ENCODE measurements at regions not wholly inside any gene's neighbourhood (a gene's known extent, or its start where the extent isn't known, plus 50 kb on each side); places are given as distances from the start of the nearest gene placed in this dataset.

DNA sequence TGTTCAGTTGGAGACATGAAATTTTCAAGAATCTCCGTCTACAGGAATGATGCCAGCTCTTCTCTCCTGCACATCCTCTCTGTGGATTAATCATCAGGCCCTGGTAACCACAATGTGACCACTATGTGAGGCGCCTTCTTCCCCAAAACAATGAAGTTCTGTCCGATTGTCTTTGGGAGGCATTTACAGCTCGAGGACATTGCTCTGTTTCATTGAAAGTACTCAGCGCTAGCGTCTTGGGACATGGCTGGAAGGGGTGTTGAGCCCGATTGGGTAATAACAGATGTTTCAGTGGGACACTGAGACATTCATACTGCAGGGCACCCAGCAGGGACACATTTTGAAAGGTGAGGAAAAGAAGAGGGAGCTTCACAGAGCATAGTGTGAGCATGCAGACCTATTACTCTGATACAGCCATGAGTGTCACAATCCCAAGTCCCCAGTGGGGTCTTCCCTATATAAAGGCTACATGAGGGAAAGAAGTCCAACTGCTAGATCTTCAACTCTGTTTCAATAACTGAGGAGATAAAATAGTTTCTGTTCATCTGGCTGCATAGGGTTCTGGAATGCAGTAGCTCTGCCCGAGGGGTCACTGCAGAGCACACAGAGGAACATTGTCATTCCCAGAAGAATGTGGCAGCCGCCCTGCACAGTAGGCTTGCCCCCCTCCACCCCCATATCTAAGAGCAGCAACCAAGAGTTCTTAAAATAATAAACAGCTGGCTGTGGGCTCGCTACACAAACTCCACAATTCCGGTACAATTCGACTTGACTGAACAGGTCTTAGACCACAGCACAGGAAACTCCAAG lies 237.3 kb downstream of the OSR1 start:
- DNase-seq (ENCODE audit: low spot score), result no peak
- H3K27me3 Mint-ChIP-seq (ENCODE audit: low read depth), result peaks cover 5% of the 10 kb centered on the region
- H3K4me1 Mint-ChIP-seq (ENCODE audit: low read depth), result peaks cover 37% of the 10 kb centered on the region
- TF ChIP-seq, protein P1, sequence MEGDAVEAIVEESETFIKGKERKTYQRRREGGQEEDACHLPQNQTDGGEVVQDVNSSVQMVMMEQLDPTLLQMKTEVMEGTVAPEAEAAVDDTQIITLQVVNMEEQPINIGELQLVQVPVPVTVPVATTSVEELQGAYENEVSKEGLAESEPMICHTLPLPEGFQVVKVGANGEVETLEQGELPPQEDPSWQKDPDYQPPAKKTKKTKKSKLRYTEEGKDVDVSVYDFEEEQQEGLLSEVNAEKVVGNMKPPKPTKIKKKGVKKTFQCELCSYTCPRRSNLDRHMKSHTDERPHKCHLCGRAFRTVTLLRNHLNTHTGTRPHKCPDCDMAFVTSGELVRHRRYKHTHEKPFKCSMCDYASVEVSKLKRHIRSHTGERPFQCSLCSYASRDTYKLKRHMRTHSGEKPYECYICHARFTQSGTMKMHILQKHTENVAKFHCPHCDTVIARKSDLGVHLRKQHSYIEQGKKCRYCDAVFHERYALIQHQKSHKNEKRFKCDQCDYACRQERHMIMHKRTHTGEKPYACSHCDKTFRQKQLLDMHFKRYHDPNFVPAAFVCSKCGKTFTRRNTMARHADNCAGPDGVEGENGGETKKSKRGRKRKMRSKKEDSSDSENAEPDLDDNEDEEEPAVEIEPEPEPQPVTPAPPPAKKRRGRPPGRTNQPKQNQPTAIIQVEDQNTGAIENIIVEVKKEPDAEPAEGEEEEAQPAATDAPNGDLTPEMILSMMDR (IDR thresholded peaks at IDR 0.05), result no peak
- peak overlapping the region; percentile 13 for H3K4me3 Mint-ChIP-seq (ENCODE audit: unreplicated experiment)
- H3K27ac Mint-ChIP-seq (ENCODE audit: unreplicated experiment), result peak overlapping the region; percentile 77
- peaks cover 6% of the 10 kb centered on the region for H3K36me3 Mint-ChIP-seq (ENCODE audit: low read depth)
- H3K9me3 Mint-ChIP-seq (ENCODE audit: low read depth), result peaks cover 6% of the 10 kb centered on the region

DNA sequence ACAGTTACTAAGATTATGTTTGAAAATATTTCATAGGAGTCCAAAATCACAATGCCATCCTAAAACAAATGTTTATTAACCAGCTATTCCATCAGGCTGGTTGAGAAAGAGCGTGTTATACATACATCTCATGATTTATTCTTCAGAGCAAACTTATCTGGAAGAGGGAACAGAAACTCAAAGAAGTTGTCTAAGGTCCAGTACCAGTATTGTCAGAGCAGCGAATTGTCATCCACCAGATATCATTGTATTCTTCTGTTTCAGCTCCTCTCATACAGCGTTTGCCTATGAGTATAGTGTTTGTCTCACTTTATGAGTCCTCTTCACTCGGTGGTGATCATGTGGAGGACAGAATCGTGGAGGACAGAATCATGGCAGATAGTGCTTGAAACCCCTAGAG lies 238.2 kb downstream of the OSR1 start:
- H3K27me3 Mint-ChIP-seq (ENCODE audit: low read depth), result peaks cover 5% of the 10 kb centered on the region
- H3K4me1 Mint-ChIP-seq (ENCODE audit: low read depth), result peaks cover 31% of the 10 kb centered on the region
- H3K4me3 Mint-ChIP-seq (ENCODE audit: unreplicated experiment), result no peak overlapping the region
- peaks cover 6% of the 10 kb centered on the region for H3K36me3 Mint-ChIP-seq (ENCODE audit: low read depth)
- TF ChIP-seq, protein P1 (IDR thresholded peaks at IDR 0.05), result no peak
- no peak for DNase-seq (ENCODE audit: low spot score)
- H3K27ac Mint-ChIP-seq (ENCODE audit: unreplicated experiment), result no peak overlapping the region
- peaks cover 6% of the 10 kb centered on the region for H3K9me3 Mint-ChIP-seq (ENCODE audit: low read depth)

DNA sequence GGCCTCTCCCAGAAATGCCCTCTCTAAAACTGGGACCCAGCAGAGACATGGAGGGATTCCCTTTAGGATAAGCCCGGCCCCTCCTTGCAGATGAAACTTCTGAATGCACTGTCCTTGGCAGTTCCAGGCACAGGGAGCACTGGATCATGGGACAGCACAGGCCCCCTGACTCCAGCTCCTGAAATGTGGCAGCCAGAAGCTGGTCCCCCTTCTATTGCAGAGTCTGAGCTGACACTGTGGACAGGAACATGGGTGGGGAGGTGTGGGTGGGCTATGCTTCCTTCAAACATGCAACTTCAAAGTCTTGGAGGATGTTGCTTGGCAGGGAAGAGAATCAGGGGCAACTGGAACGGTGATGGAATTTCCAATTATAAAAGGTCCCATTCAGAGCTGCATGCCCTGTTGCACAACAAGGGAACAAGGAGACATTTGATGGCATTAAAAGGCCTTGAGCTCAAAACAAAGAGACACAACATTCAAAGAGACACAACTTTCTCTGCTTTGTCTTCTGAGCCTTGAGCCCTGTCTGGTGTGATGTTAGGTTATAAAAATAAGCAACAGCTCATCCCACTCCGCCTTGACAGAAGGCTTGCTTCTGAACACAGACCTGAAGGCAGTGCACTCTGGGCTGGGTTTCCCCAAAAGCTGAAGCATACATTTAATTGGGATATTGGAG lies 239.0 kb downstream of the OSR1 start:
- Mint-ChIP-seq H3K27me3 (ENCODE audit: low read depth) (peaks cover 5% of the 10 kb centered on the region), H3K4me3 (ENCODE audit: unreplicated experiment) (no peak overlapping the region), H3K36me3 (ENCODE audit: low read depth) (peaks cover 6% of the 10 kb centered on the region), H3K9me3 (ENCODE audit: low read depth) (peaks cover 6% of the 10 kb centered on the region), H3K4me1 (ENCODE audit: low read depth) (peaks cover 29% of the 10 kb centered on the region), H3K27ac (ENCODE audit: unreplicated experiment) (no peak overlapping the region)
- DNase-seq (ENCODE audit: low spot score), result no peak
- TF ChIP-seq, protein P1 (IDR thresholded peaks at IDR 0.05), result no peak

DNA sequence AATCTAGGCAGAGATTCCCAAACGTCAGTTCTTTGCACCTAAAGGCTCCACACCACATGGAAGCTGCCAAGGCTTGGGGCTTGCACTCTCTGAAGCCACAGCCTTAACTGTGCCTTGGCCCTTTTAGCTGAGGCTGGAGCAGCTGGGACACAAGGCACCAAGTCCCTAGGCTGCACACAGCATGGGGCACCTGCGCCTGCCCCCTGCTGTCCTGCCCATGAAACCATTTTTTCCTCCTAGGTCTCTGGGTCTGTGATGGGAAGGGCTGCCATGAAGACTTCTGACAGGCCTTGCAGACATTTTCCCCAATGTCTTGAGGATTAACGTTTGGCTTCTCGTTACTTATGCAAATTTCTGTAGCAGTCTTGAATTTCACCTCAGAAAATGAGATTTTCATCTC lies 241.5 kb downstream of the OSR1 start:
- Mint-ChIP-seq H3K4me1 (ENCODE audit: low read depth) (peaks cover 20% of the 10 kb centered on the region), H3K4me3 (ENCODE audit: unreplicated experiment) (no peak overlapping the region), H3K9me3 (ENCODE audit: low read depth) (peaks cover 6% of the 10 kb centered on the region), H3K36me3 (ENCODE audit: low read depth) (peaks cover 6% of the 10 kb centered on the region), H3K27me3 (ENCODE audit: low read depth) (peaks cover 9% of the 10 kb centered on the region), H3K27ac (ENCODE audit: unreplicated experiment) (no peak overlapping the region)
- no peak for DNase-seq (ENCODE audit: low spot score)
- TF ChIP-seq, protein P1 (IDR thresholded peaks at IDR 0.05), result no peak

DNA sequence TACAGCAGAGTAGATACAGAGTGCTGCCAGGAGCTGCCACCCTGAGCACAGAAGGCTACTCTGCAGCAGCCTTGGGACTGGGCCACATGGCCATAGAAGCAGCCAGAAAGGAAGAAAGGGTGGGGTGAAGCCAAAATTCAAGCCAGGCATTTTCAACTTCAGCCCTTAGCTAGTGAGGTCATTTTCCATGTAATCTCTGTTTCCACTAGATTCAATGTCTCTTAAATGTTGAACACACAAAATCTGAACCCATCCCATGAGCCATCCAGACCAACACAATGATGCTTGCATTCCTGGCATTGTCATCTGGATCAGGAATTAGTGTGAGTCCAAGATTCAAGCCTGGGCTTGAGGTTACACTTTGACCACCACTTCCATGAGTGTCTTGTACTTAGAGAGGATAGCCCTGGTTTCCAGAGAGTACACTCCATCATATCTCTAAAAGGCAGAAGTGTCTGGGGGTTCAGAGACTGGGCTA lies 243.6 kb downstream of the OSR1 start:
- no peak for DNase-seq (ENCODE audit: low spot score)
- Mint-ChIP-seq H3K36me3 (ENCODE audit: low read depth) (peaks cover 6% of the 10 kb centered on the region), H3K4me1 (ENCODE audit: low read depth) (peaks cover 4% of the 10 kb centered on the region), H3K4me3 (ENCODE audit: unreplicated experiment) (no peak overlapping the region), H3K27me3 (ENCODE audit: low read depth) (peaks cover 9% of the 10 kb centered on the region), H3K27ac (ENCODE audit: unreplicated experiment) (no peak overlapping the region), H3K9me3 (ENCODE audit: low read depth) (peaks cover 6% of the 10 kb centered on the region)
- TF ChIP-seq, protein P1 (IDR thresholded peaks at IDR 0.05), result no peak
